ENCODE measurements at regions not wholly inside any gene's neighbourhood (a gene's known extent, or its start where the extent isn't known, plus 50 kb on each side); places are given as distances from the start of the nearest gene placed in this dataset.

- DNase-seq (ENCODE audit: extremely low read depth, low read depth): no peak
- TF ChIP-seq, protein P1, sequence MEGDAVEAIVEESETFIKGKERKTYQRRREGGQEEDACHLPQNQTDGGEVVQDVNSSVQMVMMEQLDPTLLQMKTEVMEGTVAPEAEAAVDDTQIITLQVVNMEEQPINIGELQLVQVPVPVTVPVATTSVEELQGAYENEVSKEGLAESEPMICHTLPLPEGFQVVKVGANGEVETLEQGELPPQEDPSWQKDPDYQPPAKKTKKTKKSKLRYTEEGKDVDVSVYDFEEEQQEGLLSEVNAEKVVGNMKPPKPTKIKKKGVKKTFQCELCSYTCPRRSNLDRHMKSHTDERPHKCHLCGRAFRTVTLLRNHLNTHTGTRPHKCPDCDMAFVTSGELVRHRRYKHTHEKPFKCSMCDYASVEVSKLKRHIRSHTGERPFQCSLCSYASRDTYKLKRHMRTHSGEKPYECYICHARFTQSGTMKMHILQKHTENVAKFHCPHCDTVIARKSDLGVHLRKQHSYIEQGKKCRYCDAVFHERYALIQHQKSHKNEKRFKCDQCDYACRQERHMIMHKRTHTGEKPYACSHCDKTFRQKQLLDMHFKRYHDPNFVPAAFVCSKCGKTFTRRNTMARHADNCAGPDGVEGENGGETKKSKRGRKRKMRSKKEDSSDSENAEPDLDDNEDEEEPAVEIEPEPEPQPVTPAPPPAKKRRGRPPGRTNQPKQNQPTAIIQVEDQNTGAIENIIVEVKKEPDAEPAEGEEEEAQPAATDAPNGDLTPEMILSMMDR (IDR thresholded peaks at IDR 0.05; ENCODE audit: low read depth, low read length): no peak
Measured at GRCh38 chr16:6667393-6667792, 665.3 kb upstream of the RBFOX1 start.

DNA sequence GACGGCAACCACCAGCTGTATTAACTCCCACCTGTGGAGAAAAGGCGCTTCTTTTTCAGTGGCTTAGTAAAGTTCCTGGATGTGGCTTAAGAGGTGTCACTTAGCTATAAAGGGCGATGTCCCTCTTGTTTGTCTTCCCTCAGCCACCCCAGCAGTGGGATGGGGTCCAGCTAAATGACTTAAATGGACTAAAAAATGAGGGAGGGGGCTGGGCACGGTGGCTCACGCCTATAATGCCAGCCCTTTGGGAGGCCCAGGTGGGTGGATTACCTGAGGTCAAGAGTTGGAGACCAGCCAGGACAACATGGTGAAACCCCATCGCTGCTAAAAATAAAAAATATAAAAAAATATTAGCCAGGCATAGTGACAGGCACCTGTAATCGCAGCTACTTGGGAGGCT lies 667.5 kb upstream of the RBFOX1 start:
- no peak for DNase-seq (ENCODE audit: extremely low read depth, low read depth)
- TF ChIP-seq, protein P1 (IDR thresholded peaks at IDR 0.05; ENCODE audit: low read depth, low read length): no peak

DNA sequence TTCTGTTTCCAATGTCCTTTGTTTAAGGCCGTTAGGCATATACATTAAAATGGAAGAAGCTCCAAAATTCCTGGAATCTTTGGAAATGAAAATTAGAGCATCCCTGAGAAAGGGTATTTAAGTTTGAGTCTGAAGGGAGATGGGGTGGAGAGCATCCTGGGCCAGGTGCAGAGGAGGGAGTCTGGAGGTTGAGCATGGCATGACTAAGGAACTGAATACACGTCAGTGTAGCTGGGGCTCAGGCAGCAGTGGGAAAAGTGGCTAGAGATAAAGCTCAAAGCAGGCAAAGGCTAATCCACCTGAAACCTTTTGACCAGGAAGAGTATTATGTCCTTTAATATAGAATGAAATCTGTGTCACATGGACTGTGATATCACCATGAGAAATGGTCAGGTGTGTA lies 669.0 kb upstream of the RBFOX1 start:
- TF ChIP-seq, protein P1 (IDR thresholded peaks at IDR 0.05; ENCODE audit: low read depth, low read length): no peak
- no peak for DNase-seq (ENCODE audit: extremely low read depth, low read depth)

DNA sequence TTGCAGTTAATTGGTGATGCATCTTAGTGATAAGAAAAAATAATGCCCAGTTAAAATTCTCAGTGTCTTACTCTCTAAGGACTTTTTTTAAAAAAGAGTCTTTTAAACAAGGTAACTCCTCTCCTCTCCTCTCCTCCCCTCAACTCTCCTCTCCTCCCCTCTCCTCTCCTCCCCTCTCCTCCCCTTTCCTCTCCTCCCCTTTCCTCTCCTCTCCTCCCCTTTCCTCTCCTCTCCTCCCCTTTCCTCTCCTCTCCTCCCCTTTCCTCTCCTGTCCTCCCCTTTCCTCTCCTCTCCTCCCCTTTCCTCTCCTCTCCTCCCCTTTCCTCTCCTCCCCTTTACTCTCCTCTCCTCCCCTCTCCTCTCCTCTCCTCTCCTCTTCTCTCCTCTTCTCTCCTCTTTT lies 675.9 kb upstream of the RBFOX1 start:
- TF ChIP-seq, protein P1 (IDR thresholded peaks at IDR 0.05; ENCODE audit: low read depth, low read length): no peak
- no peak for DNase-seq (ENCODE audit: extremely low read depth, low read depth)

DNA sequence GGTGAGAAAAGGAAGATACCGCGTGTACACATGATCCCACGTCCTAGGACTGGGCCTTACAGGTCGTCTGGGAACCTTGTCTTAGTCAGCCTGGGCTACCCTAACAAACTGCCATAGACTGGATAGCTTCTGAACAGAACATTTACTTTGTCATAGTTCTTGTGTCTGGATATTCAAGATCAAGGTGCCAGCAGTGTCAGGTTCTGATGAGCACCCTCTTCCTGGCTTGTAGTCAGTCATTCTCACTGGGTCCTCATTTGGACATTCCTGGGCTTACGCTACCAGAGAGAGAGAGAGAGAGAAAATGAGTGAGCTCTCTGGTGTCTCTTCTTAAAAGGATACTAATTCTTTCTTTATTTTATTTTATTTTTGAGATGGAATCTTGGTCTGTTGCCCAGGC lies 685.8 kb upstream of the RBFOX1 start:
- DNase-seq (ENCODE audit: extremely low read depth, low read depth): no peak
- TF ChIP-seq, protein P1 (IDR thresholded peaks at IDR 0.05; ENCODE audit: low read depth, low read length): no peak

GRCh38 chr16:6645768-6646568 lies 686.7 kb upstream of the RBFOX1 start:
- TF ChIP-seq, protein P1 (IDR thresholded peaks at IDR 0.05; ENCODE audit: low read depth, low read length): no peak
- DNase-seq (ENCODE audit: extremely low read depth, low read depth): no peak

DNA sequence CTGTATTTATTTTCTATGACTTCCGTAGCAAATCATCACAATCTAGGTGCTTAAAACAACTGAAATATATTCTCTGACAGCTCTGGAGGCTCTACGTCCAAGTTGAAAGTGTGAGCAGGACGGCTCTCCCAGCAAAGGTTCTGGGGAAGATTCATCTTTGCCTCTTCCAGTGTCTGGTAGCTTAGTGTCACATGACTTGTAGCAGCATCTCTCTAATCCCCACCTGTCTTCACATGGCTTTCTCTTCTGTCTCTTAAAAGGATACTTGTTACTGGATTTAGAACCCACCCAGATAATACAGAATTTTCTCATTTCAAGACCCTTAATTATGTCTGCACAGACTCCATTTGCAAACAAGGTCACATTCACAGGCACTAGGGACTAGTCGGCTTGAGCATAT lies 687.7 kb upstream of the RBFOX1 start:
- TF ChIP-seq, protein P1 (IDR thresholded peaks at IDR 0.05; ENCODE audit: low read depth, low read length): no peak
- no peak for DNase-seq (ENCODE audit: extremely low read depth, low read depth)
